Suppressor macrophage treated with lipopolysaccharide for 4 hours (primary cell): ENCODE measurements at regions not wholly inside any gene's neighbourhood (a gene's known extent, or its start where the extent isn't known, plus 50 kb on each side); places are given as distances from the start of the nearest gene placed in this dataset.
A peak's percentile ranks its signal among the peaks of the same experiment; 100 is the strongest.
"Not testable (repeated sequence)": the region's sequence is repeated elsewhere in the genome, so short reads cannot be mapped to it uniquely, and the experiment has no call there.

ENCODE experiments used
- DNase-seq: peaks from one replicate; pipeline ENCODE4 v3.0.0-alpha.2; 2020

GRCh38 chr6:141488488-141488887 is 644.2 kb upstream of the GJE1 start:
- DNase-seq = peak; percentile 34

GRCh38 chr6:141486942-141487341 is 645.8 kb upstream of the GJE1 start:
- no peak for DNase-seq

GRCh38 chr6:141484711-141485110 is 648.0 kb upstream of the GJE1 start:
- DNase-seq = peak; percentile 69

- DNase-seq = peak; percentile 81
These were observed 649.1 kb upstream of the GJE1 start for GRCh38 chr6:141483598-141484061.

GRCh38 chr6:141482796-141483597 is 649.7 kb upstream of the GJE1 start:
- peak; percentile 35 for DNase-seq

GRCh38 chr6:141475259-141475658 is 657.5 kb upstream of the GJE1 start:
- no peak for DNase-seq

- no peak for DNase-seq
These were observed 660.4 kb upstream of the GJE1 start for GRCh38 chr6:141472162-141472928.

GRCh38 chr6:141470810-141471209 is 661.9 kb upstream of the GJE1 start:
- no peak for DNase-seq

- DNase-seq = no peak
These were observed 664.8 kb upstream of the GJE1 start for GRCh38 chr6:141467881-141468280.

- DNase-seq = no peak
These were observed 665.7 kb upstream of the GJE1 start for GRCh38 chr6:141467041-141467440.

GRCh38 chr6:141464896-141465295 is 667.8 kb upstream of the GJE1 start:
- DNase-seq = no peak

- DNase-seq = no peak
These were observed 668.2 kb upstream of the GJE1 start for GRCh38 chr6:141464490-141464889.

- no peak for DNase-seq
These were observed 669.3 kb upstream of the GJE1 start for GRCh38 chr6:141463237-141463977.

- no peak for DNase-seq
These were observed 671.8 kb upstream of the GJE1 start for GRCh38 chr6:141460743-141461484.

GRCh38 chr6:141460245-141460644 is 672.5 kb upstream of the GJE1 start:
- DNase-seq = not testable (repeated sequence)

- DNase-seq = not testable (repeated sequence)
These were observed 674.7 kb upstream of the GJE1 start for GRCh38 chr6:141457984-141458383.

GRCh38 chr6:141452354-141452686 is 680.4 kb upstream of the GJE1 start:
- DNase-seq = no peak

GRCh38 chr6:141451511-141452353 is 681.0 kb upstream of the GJE1 start:
- no peak for DNase-seq

- no peak for DNase-seq
These were observed 681.6 kb upstream of the GJE1 start for GRCh38 chr6:141451181-141451510.

- no peak for DNase-seq
These were observed 686.6 kb upstream of the GJE1 start for GRCh38 chr6:141445928-141446628.

- DNase-seq = no peak
These were observed 688.9 kb upstream of the GJE1 start for GRCh38 chr6:141443668-141444289.
